Psoas muscle (tissue), 7 donors: ENCODE measurements at regions not wholly inside any gene's neighbourhood (a gene's known extent, or its start where the extent isn't known, plus 50 kb on each side); places are given as distances from the start of the nearest gene placed in this dataset.
A peak's percentile ranks its signal among the peaks of the same experiment; 100 is the strongest.

Source experiments
- ATAC-seq, 4 donors: fragments of 200-7000 bp; cut with Tn5 transposase; one replicate each; pipeline ENCODE4 v1.9.1; 2020; ENCODE audit warnings: moderate library complexity in 3 of 4, mild to moderate bottlenecking in 2 of 4
- DNase-seq, 2 donors: peaks; one replicate each; pipeline ENCODE4 v3.0.0-alpha.2; 2020
- H3K27ac ChIP-seq: fragments of 200-600 bp; one replicate; pipeline ENCODE4 v1.8.0; 2022
- H3K27me3 ChIP-seq, 3 donors: fragments of 200-600 bp in 1 of 3; one replicate each; pipeline versions ENCODE4 v1.6.1 to v1.8.0; 2013 to 2022; ENCODE audit warnings: low read length in 2 of 3, mild to moderate bottlenecking in 2 of 3, moderate library complexity in 1 of 3; ENCODE audit not compliant: insufficient read depth in 3 of 3
- H3K36me3 ChIP-seq, 2 donors: fragments of 200-600 bp in 1 of 2; one replicate each; pipeline versions ENCODE4 v1.6.1 to v1.8.0; 2013 to 2022; ENCODE audit warnings: low read depth in 1 of 2, mild to moderate bottlenecking in 1 of 2, moderate library complexity in 1 of 2; ENCODE audit not compliant: insufficient read depth in 1 of 2
- H3K4me1 ChIP-seq: fragments of 200-600 bp; one replicate; pipeline ENCODE4 v1.8.0; 2022
- H3K4me3 ChIP-seq: fragments of 200-600 bp; one replicate; pipeline ENCODE4 v1.8.0; 2022; ENCODE audit warnings: mild to moderate bottlenecking
- H3K9me3 ChIP-seq: fragments of 200-600 bp; one replicate; pipeline ENCODE4 v1.8.0; 2022
- CTCF ChIP-seq: fragments of 200-600 bp; IDR thresholded peaks from one replicate; pipeline ENCODE4 v1.8.0; 2022; ENCODE audit warnings: antibody characterized with exemption
- WGBS, 3 donors: extraction: QIAGEN DNeasy Blood & Tissue Kit; methylation state at CpG; one replicate each; pipeline versions ENCODE4 v1.1.6 to v1.1.7; 2013; 5-methylcytosine and 5-hydroxymethylcytosine counted together
- intact Hi-C, 2 donors: fragments of 100-400 bp; cut with DNase I; formaldehyde crosslinking; loops; one replicate each; pipeline versions ENCODE4 v1.11.0 to v1.14.2; 2022
- donor health status: healthy with polysubstance abuse.
- donor health status: DM: no; HTN: no; CAD: no; lungs with moderate emphysema.
- donor health status: Bipolar disorder and iron deficiency.
- donor health status: healthy.
- donor health status: DM: yes; HTN: yes; CAD: no.
- donor health status: DM: no; HTN: no; CAD: no.
- donor health status: DM: yes; HTN: yes; CAD: no.

- no peak for TF ChIP-seq CTCF
- Histone ChIP-seq H3K4me1 (no peaks in the 10 kb centered on the region), H3K27ac (no peak overlapping the region), H3K36me3 (no peaks in the 10 kb centered on the region), H3K9me3 (no peaks in the 10 kb centered on the region), H3K4me3 (no peak overlapping the region), H3K27me3 (no peaks in the 10 kb centered on the region)
- DNase-seq (peak in 1 of 2 donors; percentile 49), ATAC-seq (no peak)
- WGBS, 3 donors = 21 to 55% (median 32%) methylated on average over 2 of the region's 2 CpGs
- intact Hi-C loops = no loop called here
These were observed 245.8 kb upstream of the PCSK5 start for GRCh38 chr9:75644649-75645048.

GRCh38 chr9:75648034-75648433 lies 242.4 kb upstream of the PCSK5 start:
- TF ChIP-seq CTCF = no peak
- no peak overlapping the region for H3K4me3 ChIP-seq
- WGBS, 3 donors = 65 to 80% (median 70%) methylated on average over 8 of the region's 8 CpGs
- intact Hi-C loops = no loop called here
- H3K9me3 ChIP-seq = no peaks in the 10 kb centered on the region
- ATAC-seq (no peak), DNase-seq (peak in 1 of 2 donors; percentile 23)
- H3K27me3 ChIP-seq = peaks cover 0 to 2% (median 0%) of the 10 kb centered on the region in 3 donors
- H3K36me3 ChIP-seq = no peaks in the 10 kb centered on the region
- H3K4me1 ChIP-seq = no peaks in the 10 kb centered on the region
- no peak overlapping the region for H3K27ac ChIP-seq

GRCh38 chr9:75649060-75649459 lies 241.4 kb upstream of the PCSK5 start:
- 71 to 85% (median 79%) methylated on average over 5 of the region's 5 CpGs for WGBS, 3 donors
- Histone ChIP-seq H3K36me3 (no peaks in the 10 kb centered on the region), H3K4me3 (no peak overlapping the region), H3K9me3 (no peaks in the 10 kb centered on the region), H3K4me1 (no peaks in the 10 kb centered on the region), H3K27ac (no peak overlapping the region), H3K27me3 (peaks cover 0 to 2% (median 0%) of the 10 kb centered on the region in 3 donors)
- DNase-seq (no peak), ATAC-seq (no peak)
- no peak for TF ChIP-seq CTCF
- intact Hi-C loops = no loop called here

GRCh38 chr9:75651709-75652108 lies 238.8 kb upstream of the PCSK5 start:
- TF ChIP-seq CTCF = no peak
- 45 to 57% (median 53%) methylated on average over 2 of the region's 2 CpGs for WGBS, 3 donors
- ATAC-seq = no peak
- H3K9me3 ChIP-seq = no peaks in the 10 kb centered on the region
- intact Hi-C loops = no loop called here
- H3K27ac ChIP-seq = no peak overlapping the region
- H3K4me1 ChIP-seq = no peaks in the 10 kb centered on the region
- H3K4me3 ChIP-seq = no peak overlapping the region
- peaks cover 0 to 2% (median 0%) of the 10 kb centered on the region in 3 donors for H3K27me3 ChIP-seq
- no peaks in the 10 kb centered on the region for H3K36me3 ChIP-seq
- DNase-seq = no peak

- DNase-seq (no peak), ATAC-seq (no peak)
- Histone ChIP-seq H3K36me3 (no peaks in the 10 kb centered on the region), H3K27ac (no peak overlapping the region), H3K9me3 (no peaks in the 10 kb centered on the region), H3K27me3 (peaks cover 0 to 2% (median 0%) of the 10 kb centered on the region in 3 donors), H3K4me1 (no peaks in the 10 kb centered on the region), H3K4me3 (no peak overlapping the region)
- intact Hi-C loops = no loop called here
- no peak for TF ChIP-seq CTCF
- WGBS, 3 donors = 89 to 100% (median 93%) methylated on average over 1 of the region's 1 CpG
These were observed 237.1 kb upstream of the PCSK5 start for GRCh38 chr9:75653335-75653734.
